ENCODE measurements at regions not wholly inside any gene's neighbourhood (a gene's known extent, or its start where the extent isn't known, plus 50 kb on each side); places are given as distances from the start of the nearest gene placed in this dataset.
"Not testable (repeated sequence)": the region's sequence is repeated elsewhere in the genome, so short reads cannot be mapped to it uniquely, and the experiment has no call there.

DNA sequence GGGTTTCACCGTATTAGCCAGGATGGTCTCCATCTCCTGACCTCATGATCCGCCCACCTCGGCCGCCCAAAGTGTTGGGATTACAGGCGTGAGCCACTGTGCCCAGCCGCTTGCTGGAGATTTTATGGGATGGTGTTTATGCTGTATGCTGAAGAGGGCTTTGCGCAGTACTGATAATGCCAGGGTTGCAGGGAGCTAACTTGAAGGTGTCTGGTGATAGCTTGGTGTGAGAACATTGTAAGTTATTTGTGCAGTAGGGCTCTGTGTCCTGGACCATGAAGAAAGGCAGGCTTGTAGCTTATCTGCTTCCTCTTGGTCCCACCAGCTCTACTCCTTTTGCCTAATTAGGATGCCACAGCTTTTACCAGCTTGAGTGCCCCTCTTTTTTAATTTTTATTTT lies 157.0 kb upstream of the DTNBP1 start:
- CTCF ChIA-PET: no interaction called here
- no peak for DNase-seq (ENCODE audit: low read depth, low spot score)
- H3K4me3 ChIP-seq (ENCODE audit: low read depth, low read length): no peak overlapping the region
- POLR2A ChIA-PET: no interaction called here
- TF ChIP-seq CTCF (IDR thresholded peaks at IDR 0.05; ENCODE audit: insufficient read depth, low read length, missing control alignments): no peak

DNA sequence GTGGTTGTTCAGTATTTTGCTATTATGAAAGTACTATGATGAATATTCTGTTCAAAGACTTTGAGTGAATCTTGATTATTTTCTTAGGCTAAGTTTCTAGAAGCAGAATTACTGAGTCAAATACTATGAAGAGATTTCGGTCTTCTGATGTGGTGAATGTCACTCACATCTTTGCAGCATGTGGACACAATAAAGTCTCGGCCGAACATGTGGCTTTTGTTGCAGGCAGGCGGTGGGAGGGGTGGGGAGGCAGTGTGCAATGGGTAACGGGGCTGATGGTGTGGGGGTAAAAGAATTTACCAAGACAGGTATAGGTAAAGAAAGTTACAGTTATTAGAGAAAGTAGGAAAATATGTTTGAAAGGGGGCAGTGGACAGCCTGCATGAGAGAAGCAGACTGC lies 156.4 kb upstream of the DTNBP1 start:
- CTCF ChIA-PET: no interaction called here
- DNase-seq (ENCODE audit: low read depth, low spot score): no peak
- no peak for TF ChIP-seq CTCF (IDR thresholded peaks at IDR 0.05; ENCODE audit: insufficient read depth, low read length, missing control alignments)
- POLR2A ChIA-PET: no interaction called here
- H3K4me3 ChIP-seq (ENCODE audit: low read depth, low read length): no peak overlapping the region

DNA sequence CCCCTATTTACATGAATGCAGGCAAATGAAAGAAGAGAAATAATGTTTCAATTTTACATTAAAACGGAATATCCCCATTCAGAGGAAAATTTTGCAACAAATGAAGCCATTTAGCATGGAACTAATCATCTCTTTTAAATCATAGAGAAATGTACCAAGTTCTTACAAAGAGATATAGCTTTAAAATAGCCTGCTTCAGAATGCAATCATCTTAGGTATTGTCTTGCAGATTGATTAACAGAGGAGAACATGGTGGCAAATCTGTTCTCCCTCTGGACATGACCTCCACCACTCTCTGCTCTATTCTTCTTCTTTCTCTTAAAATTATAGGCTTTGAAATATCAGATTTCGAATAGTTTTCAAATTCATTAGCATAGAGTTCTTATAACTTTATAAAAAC lies 155.7 kb upstream of the DTNBP1 start:
- DNase-seq (ENCODE audit: low read depth, low spot score): no peak
- no peak for TF ChIP-seq CTCF (IDR thresholded peaks at IDR 0.05; ENCODE audit: insufficient read depth, low read length, missing control alignments)
- ChIA-PET POLR2A (no interaction called here), CTCF (no interaction called here)
- H3K4me3 ChIP-seq (ENCODE audit: low read depth, low read length): no peak overlapping the region

DNA sequence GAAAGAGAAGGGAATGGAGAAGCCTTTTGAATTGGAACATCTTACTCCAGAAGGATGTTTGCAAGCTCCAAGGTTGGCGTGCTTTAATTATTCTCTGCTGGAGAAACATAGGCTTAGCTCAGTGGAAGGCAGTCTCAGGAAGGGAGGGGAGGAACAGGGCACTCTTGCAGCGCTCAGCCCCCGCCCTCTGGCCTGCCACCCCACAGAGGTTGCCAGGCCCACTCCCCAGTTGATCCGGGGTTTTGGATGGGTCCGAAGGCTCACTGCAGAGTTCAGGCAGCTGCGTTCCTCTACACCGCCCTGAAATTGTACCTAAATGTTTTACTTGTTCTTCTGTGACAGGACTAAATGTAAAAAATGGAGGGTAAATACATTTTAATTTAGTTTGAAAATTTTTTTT lies 155.2 kb upstream of the DTNBP1 start:
- TF ChIP-seq CTCF (IDR thresholded peaks at IDR 0.05; ENCODE audit: insufficient read depth, low read length, missing control alignments): no peak
- CTCF ChIA-PET: no interaction called here
- no peak for DNase-seq (ENCODE audit: low read depth, low spot score)
- H3K4me3 ChIP-seq (ENCODE audit: low read depth, low read length): no peak overlapping the region
- POLR2A ChIA-PET: no interaction called here

DNA sequence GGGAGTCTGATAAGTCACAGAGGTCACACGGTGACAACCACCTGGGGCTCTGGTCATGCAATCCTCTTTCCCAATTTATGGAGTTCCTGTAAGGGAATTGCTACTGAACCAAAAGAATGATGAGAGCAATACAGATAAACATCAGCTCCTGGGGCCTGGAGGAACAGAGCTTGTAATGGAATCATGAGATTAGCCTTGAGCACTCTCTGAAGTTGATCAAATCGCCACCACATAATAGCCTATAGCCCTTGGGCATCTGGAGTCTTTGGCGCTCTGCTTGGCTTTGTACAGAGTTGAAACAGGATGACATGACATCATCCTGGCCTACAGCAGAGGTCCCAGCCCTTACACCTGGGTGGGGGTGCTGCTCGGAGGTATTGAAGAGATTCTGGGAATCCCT lies 154.3 kb upstream of the DTNBP1 start:
- no peak overlapping the region for H3K4me3 ChIP-seq (ENCODE audit: low read depth, low read length)
- TF ChIP-seq CTCF (IDR thresholded peaks at IDR 0.05; ENCODE audit: insufficient read depth, low read length, missing control alignments): no peak
- CTCF ChIA-PET: no interaction called here
- no peak for DNase-seq (ENCODE audit: low read depth, low spot score)
- POLR2A ChIA-PET: no interaction called here

- POLR2A ChIA-PET: no interaction called here
- CTCF ChIA-PET: no interaction called here
- DNase-seq (ENCODE audit: low read depth, low spot score): no peak
- H3K4me3 ChIP-seq (ENCODE audit: low read depth, low read length): no peak overlapping the region
- TF ChIP-seq CTCF (IDR thresholded peaks at IDR 0.05; ENCODE audit: insufficient read depth, low read length, missing control alignments): no peak
Measured at GRCh38 chr6:15816661-15817060, 153.8 kb upstream of the DTNBP1 start.

DNA sequence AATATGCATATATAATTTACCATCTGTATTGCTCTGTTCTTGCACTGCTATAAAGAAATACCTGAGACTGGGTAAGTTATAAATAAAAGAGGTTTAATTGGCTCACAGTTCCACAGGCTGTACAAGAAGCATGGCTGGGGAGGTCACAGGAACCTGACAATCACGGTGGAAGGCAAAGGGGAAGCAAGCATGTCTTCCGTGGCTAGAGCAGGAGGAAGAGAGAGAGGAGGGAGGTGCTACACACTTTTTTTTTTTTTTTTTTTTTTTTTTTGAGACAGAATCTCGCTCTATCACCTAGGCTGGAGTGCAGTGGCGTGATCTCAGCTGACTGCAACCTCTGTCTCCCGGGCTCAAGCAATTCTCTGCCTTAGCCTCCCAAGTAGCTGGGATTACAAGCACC lies 150.9 kb upstream of the DTNBP1 start:
- CTCF ChIA-PET; POLR2A ChIA-PET; DNase-seq (ENCODE audit: low read depth, low spot score): not testable (repeated sequence)

More for the DNA sequence above, 150.9 kb upstream of the DTNBP1 start:
- H3K4me3 ChIP-seq (ENCODE audit: low read depth, low read length): not testable (repeated sequence)

Data from AG04449 (cell line).